ENCODE measurements at regions not wholly inside any gene's neighbourhood (a gene's known extent, or its start where the extent isn't known, plus 50 kb on each side); places are given as distances from the start of the nearest gene placed in this dataset.

- DNase-seq = peak in 1 of 5 experiments; percentile 4
These were observed 50.5 kb upstream of the HSPA12A start for GRCh38 chr10:116792817-116793216.

GRCh38 chr10:116796469-116796868 is 52.8 kb upstream of the ENO4 start:
- no peak for DNase-seq

- peak; percentile 26 to 52 (median 39) for DNase-seq
These were observed 52.3 kb upstream of the ENO4 start for GRCh38 chr10:116796910-116797513.

- DNase-seq = no peak
These were observed 50.4 kb upstream of the ENO4 start for GRCh38 chr10:116798859-116799258.
